ENCODE measurements at regions not wholly inside any gene's neighbourhood (a gene's known extent, or its start where the extent isn't known, plus 50 kb on each side); places are given as distances from the start of the nearest gene placed in this dataset.
"Not testable (repeated sequence)": the region's sequence is repeated elsewhere in the genome, so short reads cannot be mapped to it uniquely, and the experiment has no call there.

- not testable (repeated sequence) for DNase-seq (ENCODE audit: insufficient read length, low spot score); FAIRE-seq
These were observed 215.0 kb downstream of the STIM2 start for GRCh38 chr4:27075603-27076002.

- FAIRE-seq (no peak), DNase-seq (ENCODE audit: insufficient read length, low spot score) (no peak)
- no peak for TF ChIP-seq POLR2A (IDR thresholded peaks at IDR 0.05; ENCODE audit: low read depth, low read length)
These were observed 218.4 kb downstream of the STIM2 start for GRCh38 chr4:27078934-27079455.

- TF ChIP-seq POLR2A (IDR thresholded peaks at IDR 0.05; ENCODE audit: low read depth, low read length): no peak
- FAIRE-seq (no peak), DNase-seq (ENCODE audit: insufficient read length, low spot score) (no peak)
These were observed 221.3 kb downstream of the STIM2 start for GRCh38 chr4:27081675-27082586.

- FAIRE-seq (no peak), DNase-seq (ENCODE audit: insufficient read length, low spot score) (no peak)
- TF ChIP-seq POLR2A (IDR thresholded peaks at IDR 0.05; ENCODE audit: low read depth, low read length): no peak
These were observed 222.1 kb downstream of the STIM2 start for GRCh38 chr4:27082776-27083175.

GRCh38 chr4:27084685-27085361, 224.2 kb downstream of the STIM2 start:
- FAIRE-seq (no peak), DNase-seq (ENCODE audit: insufficient read length, low spot score) (no peak)
- no peak for TF ChIP-seq POLR2A (IDR thresholded peaks at IDR 0.05; ENCODE audit: low read depth, low read length)

GRCh38 chr4:27085396-27085795, 224.8 kb downstream of the STIM2 start:
- no peak for TF ChIP-seq POLR2A (IDR thresholded peaks at IDR 0.05; ENCODE audit: low read depth, low read length)
- DNase-seq (ENCODE audit: insufficient read length, low spot score) (no peak), FAIRE-seq (no peak)

- TF ChIP-seq POLR2A (IDR thresholded peaks at IDR 0.05; ENCODE audit: low read depth, low read length): no peak
- FAIRE-seq: no peak
- DNase-seq (ENCODE audit: insufficient read length, low spot score): no peak
These were observed 226.8 kb downstream of the STIM2 start for GRCh38 chr4:27087306-27088045.

GRCh38 chr4:27088491-27088890, 227.8 kb downstream of the STIM2 start:
- DNase-seq (ENCODE audit: insufficient read length, low spot score) (no peak), FAIRE-seq (no peak)
- no peak for TF ChIP-seq POLR2A (IDR thresholded peaks at IDR 0.05; ENCODE audit: low read depth, low read length)

GRCh38 chr4:27089186-27089585, 228.5 kb downstream of the STIM2 start:
- no peak for DNase-seq (ENCODE audit: insufficient read length, low spot score)
- no peak for FAIRE-seq
- TF ChIP-seq POLR2A (IDR thresholded peaks at IDR 0.05; ENCODE audit: low read depth, low read length): no peak

- FAIRE-seq (no peak), DNase-seq (ENCODE audit: insufficient read length, low spot score) (no peak)
- no peak for TF ChIP-seq POLR2A (IDR thresholded peaks at IDR 0.05; ENCODE audit: low read depth, low read length)
These were observed 229.8 kb downstream of the STIM2 start for GRCh38 chr4:27090406-27090805.

- FAIRE-seq (no peak), DNase-seq (ENCODE audit: insufficient read length, low spot score) (no peak)
- no peak for TF ChIP-seq POLR2A (IDR thresholded peaks at IDR 0.05; ENCODE audit: low read depth, low read length)
These were observed 233.6 kb downstream of the STIM2 start for GRCh38 chr4:27094224-27094623.

- TF ChIP-seq POLR2A (IDR thresholded peaks at IDR 0.05; ENCODE audit: low read depth, low read length): no peak
- no peak for FAIRE-seq
- DNase-seq (ENCODE audit: insufficient read length, low spot score): no peak
These were observed 234.1 kb downstream of the STIM2 start for GRCh38 chr4:27094783-27095182.

- FAIRE-seq (no peak), DNase-seq (ENCODE audit: insufficient read length, low spot score) (no peak)
- no peak for TF ChIP-seq POLR2A (IDR thresholded peaks at IDR 0.05; ENCODE audit: low read depth, low read length)
These were observed 235.6 kb downstream of the STIM2 start for GRCh38 chr4:27096142-27096824.
